ENCODE measurements at regions not wholly inside any gene's neighbourhood (a gene's known extent, or its start where the extent isn't known, plus 50 kb on each side); places are given as distances from the start of the nearest gene placed in this dataset.

- DNase-seq, result no peak
These were observed 70.6 kb upstream of the DST start for GRCh38 chr6:56713254-56713672.

- DNase-seq, result no peak
These were observed 68.3 kb upstream of the DST start for GRCh38 chr6:56710967-56711366.

- no peak for DNase-seq
These were observed 67.0 kb upstream of the DST start for GRCh38 chr6:56709650-56710049.

DNA sequence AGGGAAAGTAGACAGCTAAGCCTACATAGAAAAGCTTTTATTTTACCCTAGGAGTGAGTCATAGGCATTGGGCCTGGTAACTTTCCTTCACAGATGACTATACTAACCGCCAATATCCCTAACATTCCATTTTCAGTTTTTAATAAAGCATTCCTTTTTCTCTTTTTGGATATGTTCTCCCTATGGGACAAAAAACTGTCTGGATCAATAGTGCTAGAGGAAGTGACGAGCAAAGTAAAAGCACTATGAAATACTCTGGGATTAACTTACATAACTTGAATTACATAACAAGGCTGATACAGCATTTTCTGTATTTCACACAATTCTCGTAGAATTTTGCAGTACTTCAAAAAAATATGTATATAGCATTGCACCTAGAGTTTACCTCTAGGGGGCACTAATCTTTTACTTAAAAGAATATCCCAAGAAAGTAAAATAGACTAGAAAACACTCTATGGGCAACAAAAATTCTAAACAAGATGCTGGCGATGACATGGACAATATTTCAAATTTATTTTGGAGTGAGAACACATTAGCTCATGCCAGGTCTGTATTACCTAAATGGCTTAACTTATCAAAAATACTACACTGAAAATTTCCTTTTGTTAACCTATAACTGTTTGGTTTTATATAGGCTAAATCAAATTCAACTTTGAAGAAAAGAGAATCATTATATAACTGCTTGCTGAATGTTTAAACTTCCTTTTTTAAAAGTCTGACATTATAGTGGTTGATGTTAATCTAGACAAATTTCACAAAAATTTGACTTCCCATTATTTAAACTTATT lies 66.3 kb upstream of the DST start:
- peak; percentile 55 to 80 for DNase-seq

DNA sequence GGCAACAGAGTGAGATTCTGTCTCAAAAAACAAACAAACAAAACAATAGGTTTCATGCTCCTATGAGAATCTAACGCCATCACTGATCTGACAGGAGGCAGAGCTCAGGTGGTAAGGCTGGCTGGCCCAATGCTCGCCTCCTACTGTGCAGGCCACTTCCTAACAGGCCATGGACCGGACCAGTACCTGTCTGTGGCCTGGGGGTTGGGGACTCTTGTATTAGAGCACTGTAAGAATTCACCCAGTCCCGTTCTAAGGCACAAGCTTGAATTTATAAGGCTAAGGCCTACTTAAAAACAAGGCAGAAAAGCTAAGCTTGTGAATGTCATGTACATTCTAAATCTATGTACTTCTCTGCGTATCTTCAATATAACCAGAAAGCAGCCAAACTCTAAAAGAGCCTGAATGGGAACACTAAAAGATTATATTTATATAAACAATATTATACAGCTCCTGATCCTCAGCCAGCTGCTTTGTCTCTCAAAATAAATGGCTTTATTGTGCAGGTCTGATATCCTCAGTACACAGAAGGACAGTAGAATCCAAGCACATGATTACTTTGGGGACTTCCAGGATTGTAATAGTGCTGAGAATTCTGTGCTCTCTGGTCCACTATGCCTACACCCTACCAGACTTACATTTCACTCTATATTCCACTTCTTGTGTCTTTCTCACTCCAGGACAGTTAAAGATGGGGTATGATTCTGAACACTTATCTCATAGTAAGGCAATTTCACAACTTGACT lies 64.5 kb upstream of the DST start:
- DNase-seq, result no peak

DNA sequence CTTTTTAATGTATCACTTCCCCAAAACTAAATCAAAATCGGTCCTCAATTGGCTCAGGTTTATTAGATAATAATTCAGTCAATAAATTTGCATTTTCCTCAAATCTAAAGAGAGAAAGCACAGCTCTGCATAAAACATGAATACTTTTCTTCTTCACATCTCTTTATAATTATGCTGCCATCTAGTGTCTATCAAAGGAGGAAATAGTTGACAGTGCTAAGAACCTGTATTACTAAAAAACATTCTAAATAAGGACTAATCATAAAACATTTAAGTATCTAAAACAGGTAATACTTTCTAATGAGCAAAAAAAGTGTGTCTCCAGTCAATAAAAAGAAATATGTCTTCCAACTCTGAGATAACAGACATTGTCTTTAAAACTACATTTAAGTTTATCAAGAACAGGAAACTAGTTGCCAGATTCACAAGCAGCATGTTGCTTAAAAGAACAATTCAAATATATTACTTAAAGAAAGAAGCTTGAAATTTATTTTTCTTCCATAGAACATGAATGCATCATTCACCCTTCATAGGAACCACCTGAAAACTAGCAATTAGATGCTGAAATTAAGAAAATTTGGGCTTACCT lies 56.5 kb upstream of the DST start:
- DNase-seq, result peak; percentile 71 to 78

GRCh38 chr6:56695702-56696101 lies 53.0 kb upstream of the DST start:
- no peak for DNase-seq

GRCh38 chr6:56694002-56694401 lies 51.3 kb upstream of the DST start:
- DNase-seq, result no peak

DNA sequence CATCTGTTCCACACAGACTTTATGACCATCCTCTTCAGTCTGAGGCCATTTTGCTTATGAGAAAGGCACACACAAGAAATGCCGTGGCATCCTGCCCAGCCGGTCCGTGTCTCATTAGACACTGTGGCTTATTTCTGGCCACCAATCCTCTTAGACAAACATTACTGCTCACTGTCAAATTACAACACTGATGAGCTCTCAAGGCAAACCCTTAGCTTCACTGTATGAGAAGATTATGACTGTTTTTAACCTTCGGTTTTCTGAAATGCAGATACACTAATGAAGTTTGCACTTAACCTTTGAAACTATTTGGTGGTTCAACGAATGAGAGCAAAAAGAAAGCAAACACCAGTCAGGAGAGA lies 50.5 kb upstream of the DST start:
- no peak for DNase-seq

GRCh38 chr6:56692523-56693245 lies 50.0 kb upstream of the DST start:
- no peak for DNase-seq
